ENCODE measurements at regions not wholly inside any gene's neighbourhood (a gene's known extent, or its start where the extent isn't known, plus 50 kb on each side); places are given as distances from the start of the nearest gene placed in this dataset.

- TF ChIP-seq ZKSCAN1 (IDR thresholded peaks at IDR 0.05; ENCODE audit: low read length) (no peak), EP300 (IDR thresholded peaks at IDR 0.05; ENCODE audit: low read depth in 2 of 2, low read length in 2 of 2) (no peak), EP300 (CRISPR knock-in tag; IDR thresholded peaks at IDR 0.05; ENCODE audit: borderline replicate concordance) (no peak), GTF2F1 (IDR thresholded peaks at IDR 0.05; ENCODE audit: low read length) (no peak), HDAC2 (CRISPR knock-in tag; IDR thresholded peaks at IDR 0.05) (no peak), ESRRA (CRISPR knock-in tag; IDR thresholded peaks at IDR 0.05; ENCODE audit: low read depth) (no peak), TCF7 (IDR thresholded peaks at IDR 0.05; ENCODE audit: low read depth) (no peak), JUN (CRISPR knock-in tag; IDR thresholded peaks at IDR 0.05) (no peak), SNRNP70 (IDR thresholded peaks at IDR 0.05; ENCODE audit: low read depth, low read length) (no peak), ZFP36L2 (CRISPR knock-in tag; IDR thresholded peaks at IDR 0.05) (no peak), KLF16 (CRISPR knock-in tag; IDR thresholded peaks at IDR 0.05) (no peak), CTCF (CRISPR knock-in tag; IDR thresholded peaks at IDR 0.05) (no peak), SALL1 (CRISPR knock-in tag; IDR thresholded peaks at IDR 0.05) (no peak), CHD2 (IDR thresholded peaks at IDR 0.05; ENCODE audit: low read depth, low read length) (no peak)
- TF ChIP-seq, protein P1, sequence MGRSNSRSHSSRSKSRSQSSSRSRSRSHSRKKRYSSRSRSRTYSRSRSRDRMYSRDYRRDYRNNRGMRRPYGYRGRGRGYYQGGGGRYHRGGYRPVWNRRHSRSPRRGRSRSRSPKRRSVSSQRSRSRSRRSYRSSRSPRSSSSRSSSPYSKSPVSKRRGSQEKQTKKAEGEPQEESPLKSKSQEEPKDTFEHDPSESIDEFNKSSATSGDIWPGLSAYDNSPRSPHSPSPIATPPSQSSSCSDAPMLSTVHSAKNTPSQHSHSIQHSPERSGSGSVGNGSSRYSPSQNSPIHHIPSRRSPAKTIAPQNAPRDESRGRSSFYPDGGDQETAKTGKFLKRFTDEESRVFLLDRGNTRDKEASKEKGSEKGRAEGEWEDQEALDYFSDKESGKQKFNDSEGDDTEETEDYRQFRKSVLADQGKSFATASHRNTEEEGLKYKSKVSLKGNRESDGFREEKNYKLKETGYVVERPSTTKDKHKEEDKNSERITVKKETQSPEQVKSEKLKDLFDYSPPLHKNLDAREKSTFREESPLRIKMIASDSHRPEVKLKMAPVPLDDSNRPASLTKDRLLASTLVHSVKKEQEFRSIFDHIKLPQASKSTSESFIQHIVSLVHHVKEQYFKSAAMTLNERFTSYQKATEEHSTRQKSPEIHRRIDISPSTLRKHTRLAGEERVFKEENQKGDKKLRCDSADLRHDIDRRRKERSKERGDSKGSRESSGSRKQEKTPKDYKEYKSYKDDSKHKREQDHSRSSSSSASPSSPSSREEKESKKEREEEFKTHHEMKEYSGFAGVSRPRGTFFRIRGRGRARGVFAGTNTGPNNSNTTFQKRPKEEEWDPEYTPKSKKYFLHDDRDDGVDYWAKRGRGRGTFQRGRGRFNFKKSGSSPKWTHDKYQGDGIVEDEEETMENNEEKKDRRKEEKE (IDR thresholded peaks at IDR 0.05) = no peak
Measured at GRCh38 chrX:117568238-117568637, 548.4 kb downstream of the KLHL13 start.

All from HepG2 (cell line).